SK-N-SH (cell line): ENCODE measurements at regions not wholly inside any gene's neighbourhood (a gene's known extent, or its start where the extent isn't known, plus 50 kb on each side); places are given as distances from the start of the nearest gene placed in this dataset.

Experiments
- CTCF ChIA-PET: fragments of 300-600, 350-600 bp; formaldehyde crosslinking; extraction: SDS; loops from one replicate; lab custom pipeline; 2021; lab: Yijun Ruan, JAX
- POLR2A ChIA-PET: fragments of 350-600 bp; sonication (Branson Sonifier 250); formaldehyde crosslinking; extraction: SDS; loops from one replicate; lab custom pipeline; 2020; ENCODE audit warnings: antibody characterized with exemption, inconsistent platforms; lab: Yijun Ruan, JAX
- DNase-seq: peaks from one replicate; pipeline ENCODE4 v3.0.0; 2012
- H2AFZ ChIP-seq: fragments of 200-600 bp; sonication (generic); 2 replicates; pipeline ENCODE4 v1.8.1; 2016; ENCODE audit warnings: antibody characterized with exemption, mild to moderate bottlenecking, low read depth
- H3F3A ChIP-seq: fragments of 200-600 bp; sonication (generic); replicated peaks from 2 replicates; pipeline ENCODE3; 2016; ENCODE audit warnings: antibody characterized with exemption, mild to moderate bottlenecking; ENCODE audit not compliant: insufficient read depth
- H3K27ac ChIP-seq, 2 experiments: fragments of 200-500 bp in 1 of 2; fragments of 200-600 bp in 1 of 2; sonication (Bioruptor generic) in 1 of 2; sonication (generic), shearing (Covaris generic) in 1 of 2; 2 replicates each; pipeline versions ENCODE4 v1.5.1 to v1.6.1; 2014 to 2016; ENCODE audit warnings: low read depth in 2 of 2, inconsistent platforms in 1 of 2, low read length in 1 of 2, mild to moderate bottlenecking in 1 of 2, mixed read lengths in 1 of 2
- H3K27me3 ChIP-seq: fragments of 200-600 bp; sonication (generic), shearing (Covaris generic); 2 replicates; pipeline ENCODE4 v1.6.1; 2016; ENCODE audit warnings: mixed run types; ENCODE audit not compliant: insufficient read depth
- H3K36me3 ChIP-seq, 2 experiments: fragments of 200-500 bp in 1 of 2; fragments of 200-600 bp in 1 of 2; sonication (Bioruptor generic) in 1 of 2; sonication (generic) in 1 of 2; replicated peaks in 1 of 2; 2 replicates each; pipeline versions ENCODE3 to v1.5.1; 2014 to 2016; ENCODE audit warnings: low read length in 1 of 2, mild to moderate bottlenecking in 1 of 2; ENCODE audit not compliant: insufficient read depth in 2 of 2, control insufficient read depth in 1 of 2
- H3K4me1 ChIP-seq, 2 experiments: fragments of 200-500 bp in 1 of 2; fragments of 200-600 bp in 1 of 2; sonication (Bioruptor generic) in 1 of 2; sonication (generic), shearing (Covaris generic) in 1 of 2; 2 replicates each; pipeline versions ENCODE4 v1.5.1 to v1.6.1; 2014 to 2016; ENCODE audit warnings: low read depth in 1 of 2, low read length in 1 of 2, mixed run types in 1 of 2; ENCODE audit not compliant: insufficient read depth in 2 of 2, control insufficient read depth in 1 of 2
- H3K4me2 ChIP-seq: fragments of 200-600 bp; sonication (generic), shearing (Covaris generic); 2 replicates; pipeline ENCODE4 v1.6.1; 2017; ENCODE audit warnings: mixed run types
- H3K4me3 ChIP-seq, 2 experiments: fragments of 200-500 bp in 1 of 2; fragments of 200-600 bp in 1 of 2; sonication (Bioruptor generic) in 1 of 2; sonication (generic), shearing (Covaris generic) in 1 of 2; 2 replicates each; pipeline versions ENCODE4 v1.5.1 to v1.8.1; 2014 to 2016; ENCODE audit warnings: low read depth in 2 of 2, inconsistent platforms in 1 of 2, low read length in 1 of 2, mild to moderate bottlenecking in 1 of 2, mixed read lengths in 1 of 2, moderate library complexity in 1 of 2
- H3K79me2 ChIP-seq: fragments of 200-600 bp; sonication (generic); 2 replicates; pipeline ENCODE4 v1.8.1; 2017; ENCODE audit warnings: mild to moderate bottlenecking; ENCODE audit not compliant: insufficient read depth
- H3K9ac ChIP-seq: fragments of 200-600 bp; sonication (generic); 2 replicates; pipeline ENCODE4 v1.6.1; 2017; ENCODE audit warnings: mixed run types
- H3K9me2 ChIP-seq: fragments of 200-600 bp; sonication (generic); 2 replicates; pipeline ENCODE4 v1.6.1; 2017; ENCODE audit warnings: mixed run types
- H3K9me3 ChIP-seq: fragments of 200-600 bp; sonication (generic); 2 replicates; pipeline ENCODE4 v1.6.1; 2017; ENCODE audit warnings: mixed run types, mild to moderate bottlenecking, moderate library complexity
- H4K20me1 ChIP-seq: fragments of 200-600 bp; sonication (generic); 2 replicates; pipeline ENCODE4 v1.6.1; 2017; ENCODE audit warnings: mild to moderate bottlenecking, mixed run types; ENCODE audit not compliant: insufficient read depth
- CHD2 ChIP-seq: fragments of 150-350 bp; IDR thresholded peaks from 2 replicates; pipeline ENCODE4 v1.6.1; 2018; ENCODE audit warnings: low read length; ENCODE audit not compliant: partially characterized antibody
- ELF1 ChIP-seq: IDR thresholded peaks from 2 replicates; pipeline ENCODE4 v1.4.0; 2012
- FOSL2 ChIP-seq: IDR thresholded peaks from 2 replicates; pipeline ENCODE4 v1.4.0; 2012; ENCODE audit warnings: low read depth, mild to moderate bottlenecking, moderate library complexity, borderline replicate concordance
- FOXJ3 ChIP-seq: sonication (generic); formaldehyde crosslinking; IDR thresholded peaks from 2 replicates; pipeline ENCODE4 v1.5.1; 2020; ENCODE audit warnings: mild to moderate bottlenecking, missing genetic modification reagents
- FOXM1 ChIP-seq: IDR thresholded peaks from 2 replicates; pipeline ENCODE4 v1.4.0; 2012; ENCODE audit warnings: low read depth, mild to moderate bottlenecking
- MAX ChIP-seq: IDR thresholded peaks from 2 replicates; pipeline ENCODE4 v1.4.0; 2012; ENCODE audit warnings: low read depth
- PBX3 ChIP-seq: IDR thresholded peaks from 2 replicates; pipeline ENCODE4; 2012
- POLR2AphosphoS5 ChIP-seq: IDR thresholded peaks from 2 replicates; pipeline ENCODE4 v1.6.1; 2012; ENCODE audit warnings: low read depth, low read length
- RAD21 ChIP-seq: IDR thresholded peaks from 2 replicates; pipeline ENCODE4 v1.6.1; 2012; ENCODE audit warnings: mild to moderate bottlenecking, low read length
- RCOR1 ChIP-seq: fragments of 150-350 bp; IDR thresholded peaks from 2 replicates; pipeline ENCODE4 v1.6.1; 2017; ENCODE audit warnings: antibody characterized with exemption, low read length
- REST ChIP-seq: IDR thresholded peaks from 2 replicates; pipeline ENCODE4 v1.6.1; 2012; ENCODE audit warnings: mild to moderate bottlenecking, low read depth, low read length, moderate library complexity
- RFX5 ChIP-seq: IDR thresholded peaks from 2 replicates; pipeline ENCODE4 v1.6.1; 2012; ENCODE audit warnings: mild to moderate bottlenecking, improper control_type of control experiment, low read length
- SMC3 ChIP-seq: IDR thresholded peaks from 2 replicates; pipeline ENCODE4 v1.6.1; 2012; ENCODE audit warnings: low read depth, low read length, improper control_type of control experiment
- TAF1 ChIP-seq: IDR thresholded peaks from 2 replicates; pipeline ENCODE4 v1.6.1; 2012; ENCODE audit warnings: low read depth, mild to moderate bottlenecking, low read length, moderate library complexity, borderline replicate concordance
- TCF12 ChIP-seq: IDR thresholded peaks from 2 replicates; pipeline ENCODE4 v1.4.0; 2012
- USF1 ChIP-seq: IDR thresholded peaks from 2 replicates; pipeline ENCODE4 v1.4.0; 2012; ENCODE audit warnings: low read depth, borderline replicate concordance
- YY1 ChIP-seq: IDR thresholded peaks from 2 replicates; pipeline ENCODE4 v1.4.0; 2012; ENCODE audit warnings: low read depth, mild to moderate bottlenecking
- WGBS: methylation state at CpG from one replicate; pipeline ENCODE4 v1.1.6; 2017; ENCODE audit warnings: low lambda C conversion rate; 5-methylcytosine and 5-hydroxymethylcytosine counted together
- TF ChIP-seq, protein P1 (sequence below): fragments of 150-350 bp; IDR thresholded peaks from 2 replicates; pipeline ENCODE4 v1.6.1; 2017; ENCODE audit warnings: antibody characterized with exemption, low read length, low read depth, borderline replicate concordance

- no peak overlapping the region for H3K4me3 ChIP-seq
- no peaks in the 10 kb centered on the region for H3K9me3 ChIP-seq
- 12% methylated on average over 1 of the region's 1 CpG for WGBS
- ChIA-PET CTCF (no interaction called here), POLR2A (no interaction called here)
- no peak overlapping the region; the same call in 1 of the 2 replicates for H2AFZ ChIP-seq
- no peak for DNase-seq
- H4K20me1 ChIP-seq: no peaks in the 10 kb centered on the region
- no peaks in the 10 kb centered on the region for H3K36me3 ChIP-seq
- H3K27ac ChIP-seq: no peak overlapping the region
- no peak overlapping the region for H3K9ac ChIP-seq
- no peaks in the 10 kb centered on the region for H3K27me3 ChIP-seq
- TF ChIP-seq CHD2: no peak
- no peak for TF ChIP-seq FOSL2
- TF ChIP-seq YY1: no peak
- TF ChIP-seq REST: no peak
- no peak for TF ChIP-seq RFX5
- no peak for TF ChIP-seq USF1
- TF ChIP-seq TAF1: no peak
- TF ChIP-seq TCF12: no peak
- TF ChIP-seq RCOR1: no peak
- no peak for TF ChIP-seq POLR2AphosphoS5
- no peak for TF ChIP-seq ELF1
- no peak for TF ChIP-seq SMC3
- TF ChIP-seq, protein P1, sequence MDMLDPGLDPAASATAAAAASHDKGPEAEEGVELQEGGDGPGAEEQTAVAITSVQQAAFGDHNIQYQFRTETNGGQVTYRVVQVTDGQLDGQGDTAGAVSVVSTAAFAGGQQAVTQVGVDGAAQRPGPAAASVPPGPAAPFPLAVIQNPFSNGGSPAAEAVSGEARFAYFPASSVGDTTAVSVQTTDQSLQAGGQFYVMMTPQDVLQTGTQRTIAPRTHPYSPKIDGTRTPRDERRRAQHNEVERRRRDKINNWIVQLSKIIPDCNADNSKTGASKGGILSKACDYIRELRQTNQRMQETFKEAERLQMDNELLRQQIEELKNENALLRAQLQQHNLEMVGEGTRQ: no peak
- TF ChIP-seq FOXJ3 (CRISPR knock-in tag): no peak
- TF ChIP-seq PBX3: no peak
- TF ChIP-seq MAX: no peak
- TF ChIP-seq RAD21: no peak
- no peak for TF ChIP-seq FOXM1
- no peaks in the 10 kb centered on the region for H3K4me1 ChIP-seq
- no peaks in the 10 kb centered on the region; the same call in 1 of the 2 replicates for H3K9me2 ChIP-seq
- no peaks in the 10 kb centered on the region for H3F3A ChIP-seq
- no peaks in the 10 kb centered on the region for H3K79me2 ChIP-seq
- no peak overlapping the region for H3K4me2 ChIP-seq
Observed at GRCh38 chr11:81839976-81840375, 893.7 kb downstream of the FAM181B start.
